HCT116 (cell line): ENCODE measurements at regions not wholly inside any gene's neighbourhood (a gene's known extent, or its start where the extent isn't known, plus 50 kb on each side); places are given as distances from the start of the nearest gene placed in this dataset.

ENCODE experiments used
- ATAC-seq: fragments of 200-7000 bp; cut with Tn5 transposase; 2 replicates; pipeline ENCODE4 v1.9.1; 2020; ENCODE audit warnings: mild to moderate bottlenecking, moderate library complexity
- BruUV-seq: library from RNA; stranded (reverse); fragments of 400-500 nt; replicated peaks from 2 replicates; lab custom pipeline; 2021; lab: Mats Ljungman, UMichigan
- CTCF ChIA-PET: fragments of 300-600 bp; sonication (Branson Sonifier 250); formaldehyde crosslinking; loops from one replicate; lab custom pipeline; 2021; ENCODE audit warnings: antibody characterized with exemption; lab: Charles Lee
- POLR2A ChIA-PET: fragments of 300-600, 350-600 bp; sonication (Branson Sonifier 250); formaldehyde crosslinking; loops from one replicate; lab custom pipeline; 2021; ENCODE audit warnings: antibody characterized with exemption; lab: Charles Lee
- RAD21 ChIA-PET, 2 experiments: fragments of 300-600 bp; sonication (Branson Sonifier 250); formaldehyde crosslinking; loops; one replicate each; lab custom pipeline; 2023; ENCODE audit warnings: low total read pairs in 2 of 2; ENCODE audit not compliant: uncharacterized antibody in 2 of 2, unreplicated experiment in 2 of 2, low non-redundant PET in 1 of 2; lab: Charles Lee
- DNase-seq: peaks from one replicate; pipeline ENCODE4 v3.0.0-alpha.2; 2010; ENCODE audit warnings: low read depth, low spot score
- H2AFZ ChIP-seq: fragments of 200-600 bp; shearing (Covaris generic), sonication (generic); 2 replicates; pipeline ENCODE4 v1.6.1; 2017; ENCODE audit warnings: low read depth, mixed run types, mixed read lengths, antibody characterized with exemption, low read length; ENCODE audit not compliant: poor library complexity, severe bottlenecking
- H3K27ac ChIP-seq: 2 replicates; pipeline ENCODE4 v1.5.1; 2012; ENCODE audit warnings: low read depth, low read length
- H3K27me3 ChIP-seq: fragments of 200-600 bp; sonication (generic); 2 replicates; pipeline ENCODE4 v1.6.1; 2016; ENCODE audit warnings: mixed run types, low read length, mixed read lengths; ENCODE audit not compliant: insufficient read depth
- H3K36me3 ChIP-seq, 2 experiments: fragments of 200-500 bp in 1 of 2; fragments of 200-600 bp in 1 of 2; sonication (Bioruptor generic) in 1 of 2; sonication (generic) in 1 of 2; 2 replicates each; pipeline versions ENCODE4 v1.5.1 to v1.6.1; 2014 to 2016; ENCODE audit warnings: low read length in 2 of 2, inconsistent platforms in 1 of 2, mixed read lengths in 1 of 2, mixed run types in 1 of 2; ENCODE audit not compliant: insufficient read depth in 2 of 2, control insufficient read depth in 1 of 2
- H3K4me1 ChIP-seq, 2 experiments: fragments of 200-600 bp in 1 of 2; sonication (generic) in 1 of 2; 2 replicates each; pipeline versions ENCODE4 v1.5.1 to v1.6.1; 2012 to 2017; ENCODE audit warnings: low read length in 2 of 2, inconsistent platforms in 1 of 2, mild to moderate bottlenecking in 1 of 2, mixed read lengths in 1 of 2, mixed run types in 1 of 2, moderate library complexity in 1 of 2; ENCODE audit not compliant: insufficient read depth in 2 of 2, control insufficient read depth in 1 of 2
- H3K4me2 ChIP-seq: fragments of 200-600 bp; sonication (generic); 2 replicates; pipeline ENCODE4 v1.6.1; 2017; ENCODE audit warnings: mixed run types, low read length, mixed read lengths
- H3K4me3 ChIP-seq, 2 experiments: fragments of 200-600 bp in 1 of 2; sonication (generic) in 1 of 2; replicated peaks in 1 of 2; 2 replicates each; pipeline ENCODE4 v1.5.1; 2011 to 2016; ENCODE audit warnings: low read length in 2 of 2, control low read depth in 1 of 2, low read depth in 1 of 2, mild to moderate bottlenecking in 1 of 2, mixed read lengths in 1 of 2, mixed run types in 1 of 2
- H3K79me2 ChIP-seq: fragments of 200-600 bp; sonication (generic); 2 replicates; pipeline ENCODE4 v1.6.1; 2017; ENCODE audit warnings: mild to moderate bottlenecking, mixed run types, low read length, moderate library complexity, mixed read lengths; ENCODE audit not compliant: insufficient read depth
- H3K9ac ChIP-seq: fragments of 200-600 bp; sonication (generic); 2 replicates; pipeline ENCODE4 v1.6.1; 2016; ENCODE audit warnings: low read length, mixed read lengths
- H3K9me2 ChIP-seq: fragments of 200-600 bp; sonication (generic), shearing (Covaris generic); 2 replicates; pipeline ENCODE4 v1.6.1; 2017; ENCODE audit warnings: mixed run types, mild to moderate bottlenecking, moderate library complexity; ENCODE audit not compliant: insufficient read depth
- H3K9me3 ChIP-seq, 2 experiments: fragments of 200-500 bp in 1 of 2; fragments of 200-600 bp in 1 of 2; sonication (Bioruptor generic) in 1 of 2; sonication (generic) in 1 of 2; 2 replicates each; pipeline ENCODE4 v1.6.1; 2014 to 2017; ENCODE audit warnings: low read length in 2 of 2, mixed read lengths in 2 of 2, inconsistent platforms in 1 of 2, low read depth in 1 of 2, mild to moderate bottlenecking in 1 of 2, mixed run types in 1 of 2, moderate library complexity in 1 of 2; ENCODE audit not compliant: control insufficient read depth in 1 of 2, insufficient read depth in 1 of 2
- H4K20me1 ChIP-seq: fragments of 200-600 bp; sonication (generic), shearing (Covaris generic); 2 replicates; pipeline ENCODE4 v1.6.1; 2017; ENCODE audit warnings: mixed run types, mild to moderate bottlenecking, moderate library complexity; ENCODE audit not compliant: insufficient read depth
- CBX3 ChIP-seq: IDR thresholded peaks from 2 replicates; pipeline ENCODE4 v1.6.1; 2012; ENCODE audit warnings: low read depth
- CEBPB ChIP-seq: IDR thresholded peaks from 2 replicates; pipeline ENCODE4 v1.6.1; 2012; ENCODE audit warnings: low read depth
- ELF1 ChIP-seq: IDR thresholded peaks from 2 replicates; pipeline ENCODE4 v1.6.1; 2012; ENCODE audit warnings: low read depth, borderline replicate concordance
- EZH2phosphoT487 ChIP-seq: fragments of 200-600 bp; IDR thresholded peaks from 2 replicates; pipeline ENCODE4 v1.6.1; 2018; ENCODE audit warnings: antibody characterized with exemption, borderline replicate concordance
- SIN3A ChIP-seq: IDR thresholded peaks from 2 replicates; pipeline ENCODE4 v1.6.1; 2012; ENCODE audit warnings: low read depth
- SP1 ChIP-seq: IDR thresholded peaks from 2 replicates; pipeline ENCODE4 v1.6.1; 2012; ENCODE audit warnings: low read depth
- ZBTB33 ChIP-seq: IDR thresholded peaks from 2 replicates; pipeline ENCODE4 v1.6.1; 2011; ENCODE audit warnings: mild to moderate bottlenecking, low read length, moderate library complexity; ENCODE audit not compliant: insufficient replicate concordance; ENCODE audit errors: extremely low read depth
- ZFX ChIP-seq: fragments of 450-650 bp; IDR thresholded peaks from 2 replicates; pipeline ENCODE4 v1.6.1; 2017
- intact Hi-C: fragments of 100-400 bp; cut with micrococcal nuclease; formaldehyde crosslinking; loops from 2 replicates; pipeline ENCODE4 v1.10.0; 2022
- TF ChIP-seq, protein P1 (sequence below): IDR thresholded peaks from 2 replicates; pipeline ENCODE4 v1.6.1; 2012
- TF ChIP-seq, protein P2 (sequence below): IDR thresholded peaks from 2 replicates; pipeline ENCODE4 v1.6.1; 2012; ENCODE audit warnings: low read depth
- TF ChIP-seq, protein P3 (sequence below): IDR thresholded peaks from 2 replicates; pipeline ENCODE4 v1.6.1; 2012
- TF ChIP-seq, protein P4 (sequence below), 3 experiments: fragments of 200-600 bp in 1 of 3; sonication (generic) in 1 of 3; IDR thresholded peaks in 2 of 3; conservative IDR thresholded peaks in 1 of 3; 2 replicates each; pipeline ENCODE4 v1.5.1; 2012 to 2017; ENCODE audit warnings: low read depth in 2 of 3, low read length in 2 of 3, antibody characterized with exemption in 1 of 3, borderline replicate concordance in 1 of 3, control low read depth in 1 of 3, mild to moderate bottlenecking in 1 of 3, mixed read lengths in 1 of 3, mixed run types in 1 of 3, moderate library complexity in 1 of 3; ENCODE audit not compliant: insufficient read depth in 1 of 3

DNA sequence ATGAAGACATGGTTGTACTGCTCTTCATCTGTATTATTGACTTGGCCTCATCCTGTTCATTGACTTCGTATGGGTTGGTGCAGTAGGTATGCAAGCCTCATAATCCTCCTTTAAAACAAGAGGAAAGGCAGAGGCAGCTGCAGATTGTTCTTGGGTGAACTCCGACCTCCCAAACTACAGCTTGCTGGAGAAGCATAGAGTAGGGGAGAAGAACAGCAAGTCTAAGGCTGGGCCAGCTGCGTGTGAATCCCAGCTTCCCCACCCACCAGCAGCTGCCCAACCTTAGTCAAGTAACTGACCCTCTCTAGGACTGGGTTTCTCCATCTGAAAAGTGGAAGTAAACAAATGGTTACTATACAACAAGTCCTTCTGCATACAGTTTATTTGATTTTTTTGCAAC lies 114.5 kb upstream of the WWC1 start:
- ChIA-PET RAD21 (no interaction called here), POLR2A (no interaction called here), CTCF (no interaction called here)
- no peaks in the 10 kb centered on the region for H3K9me2 ChIP-seq
- peaks cover 17% of the 10 kb centered on the region; the same call in 1 of the 2 replicates for H3K27me3 ChIP-seq
- H3K9me3 ChIP-seq, result no peaks in the 10 kb centered on the region
- no peak overlapping the region for H2AFZ ChIP-seq
- TF ChIP-seq, protein P1, sequence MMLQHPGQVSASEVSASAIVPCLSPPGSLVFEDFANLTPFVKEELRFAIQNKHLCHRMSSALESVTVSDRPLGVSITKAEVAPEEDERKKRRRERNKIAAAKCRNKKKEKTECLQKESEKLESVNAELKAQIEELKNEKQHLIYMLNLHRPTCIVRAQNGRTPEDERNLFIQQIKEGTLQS, result no peak
- TF ChIP-seq CEBPB, result no peak
- no peak for TF ChIP-seq CBX3
- no peak for TF ChIP-seq ZFX
- TF ChIP-seq SP1, result no peak
- TF ChIP-seq, protein P2, sequence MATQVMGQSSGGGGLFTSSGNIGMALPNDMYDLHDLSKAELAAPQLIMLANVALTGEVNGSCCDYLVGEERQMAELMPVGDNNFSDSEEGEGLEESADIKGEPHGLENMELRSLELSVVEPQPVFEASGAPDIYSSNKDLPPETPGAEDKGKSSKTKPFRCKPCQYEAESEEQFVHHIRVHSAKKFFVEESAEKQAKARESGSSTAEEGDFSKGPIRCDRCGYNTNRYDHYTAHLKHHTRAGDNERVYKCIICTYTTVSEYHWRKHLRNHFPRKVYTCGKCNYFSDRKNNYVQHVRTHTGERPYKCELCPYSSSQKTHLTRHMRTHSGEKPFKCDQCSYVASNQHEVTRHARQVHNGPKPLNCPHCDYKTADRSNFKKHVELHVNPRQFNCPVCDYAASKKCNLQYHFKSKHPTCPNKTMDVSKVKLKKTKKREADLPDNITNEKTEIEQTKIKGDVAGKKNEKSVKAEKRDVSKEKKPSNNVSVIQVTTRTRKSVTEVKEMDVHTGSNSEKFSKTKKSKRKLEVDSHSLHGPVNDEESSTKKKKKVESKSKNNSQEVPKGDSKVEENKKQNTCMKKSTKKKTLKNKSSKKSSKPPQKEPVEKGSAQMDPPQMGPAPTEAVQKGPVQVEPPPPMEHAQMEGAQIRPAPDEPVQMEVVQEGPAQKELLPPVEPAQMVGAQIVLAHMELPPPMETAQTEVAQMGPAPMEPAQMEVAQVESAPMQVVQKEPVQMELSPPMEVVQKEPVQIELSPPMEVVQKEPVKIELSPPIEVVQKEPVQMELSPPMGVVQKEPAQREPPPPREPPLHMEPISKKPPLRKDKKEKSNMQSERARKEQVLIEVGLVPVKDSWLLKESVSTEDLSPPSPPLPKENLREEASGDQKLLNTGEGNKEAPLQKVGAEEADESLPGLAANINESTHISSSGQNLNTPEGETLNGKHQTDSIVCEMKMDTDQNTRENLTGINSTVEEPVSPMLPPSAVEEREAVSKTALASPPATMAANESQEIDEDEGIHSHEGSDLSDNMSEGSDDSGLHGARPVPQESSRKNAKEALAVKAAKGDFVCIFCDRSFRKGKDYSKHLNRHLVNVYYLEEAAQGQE, result no peak
- TF ChIP-seq SIN3A, result no peak
- TF ChIP-seq, protein P3, sequence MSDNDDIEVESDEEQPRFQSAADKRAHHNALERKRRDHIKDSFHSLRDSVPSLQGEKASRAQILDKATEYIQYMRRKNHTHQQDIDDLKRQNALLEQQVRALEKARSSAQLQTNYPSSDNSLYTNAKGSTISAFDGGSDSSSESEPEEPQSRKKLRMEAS, result no peak
- no peak for TF ChIP-seq ZBTB33
- TF ChIP-seq, protein P4, sequence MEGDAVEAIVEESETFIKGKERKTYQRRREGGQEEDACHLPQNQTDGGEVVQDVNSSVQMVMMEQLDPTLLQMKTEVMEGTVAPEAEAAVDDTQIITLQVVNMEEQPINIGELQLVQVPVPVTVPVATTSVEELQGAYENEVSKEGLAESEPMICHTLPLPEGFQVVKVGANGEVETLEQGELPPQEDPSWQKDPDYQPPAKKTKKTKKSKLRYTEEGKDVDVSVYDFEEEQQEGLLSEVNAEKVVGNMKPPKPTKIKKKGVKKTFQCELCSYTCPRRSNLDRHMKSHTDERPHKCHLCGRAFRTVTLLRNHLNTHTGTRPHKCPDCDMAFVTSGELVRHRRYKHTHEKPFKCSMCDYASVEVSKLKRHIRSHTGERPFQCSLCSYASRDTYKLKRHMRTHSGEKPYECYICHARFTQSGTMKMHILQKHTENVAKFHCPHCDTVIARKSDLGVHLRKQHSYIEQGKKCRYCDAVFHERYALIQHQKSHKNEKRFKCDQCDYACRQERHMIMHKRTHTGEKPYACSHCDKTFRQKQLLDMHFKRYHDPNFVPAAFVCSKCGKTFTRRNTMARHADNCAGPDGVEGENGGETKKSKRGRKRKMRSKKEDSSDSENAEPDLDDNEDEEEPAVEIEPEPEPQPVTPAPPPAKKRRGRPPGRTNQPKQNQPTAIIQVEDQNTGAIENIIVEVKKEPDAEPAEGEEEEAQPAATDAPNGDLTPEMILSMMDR (IDR thresholded peaks at IDR 0.05 in 2 of 3, conservative IDR thresholded peaks at IDR 0.05 in 1 of 3; ENCODE audit: borderline replicate concordance in 1 of 3, insufficient read depth in 1 of 3, low read depth in 2 of 3, low read length in 2 of 3), result no peak
- TF ChIP-seq EZH2phosphoT487, result no peak
- TF ChIP-seq ELF1, result no peak
- ATAC-seq (no peak), DNase-seq (no peak)
- no peaks in the 10 kb centered on the region for H3K4me1 ChIP-seq
- H3K79me2 ChIP-seq, result no peaks in the 10 kb centered on the region
- no peak overlapping the region for H3K9ac ChIP-seq
- H4K20me1 ChIP-seq, result no peaks in the 10 kb centered on the region
- no peaks in the 10 kb centered on the region for H3K36me3 ChIP-seq
- BruUV-seq, result no TSS peak
- no peak overlapping the region for H3K4me3 ChIP-seq
- no peak overlapping the region for H3K27ac ChIP-seq
- intact Hi-C loops, result no loop called here
- H3K4me2 ChIP-seq, result no peak overlapping the region
